ENCODE measurements at regions not wholly inside any gene's neighbourhood (a gene's known extent, or its start where the extent isn't known, plus 50 kb on each side); places are given as distances from the start of the nearest gene placed in this dataset.

DNA sequence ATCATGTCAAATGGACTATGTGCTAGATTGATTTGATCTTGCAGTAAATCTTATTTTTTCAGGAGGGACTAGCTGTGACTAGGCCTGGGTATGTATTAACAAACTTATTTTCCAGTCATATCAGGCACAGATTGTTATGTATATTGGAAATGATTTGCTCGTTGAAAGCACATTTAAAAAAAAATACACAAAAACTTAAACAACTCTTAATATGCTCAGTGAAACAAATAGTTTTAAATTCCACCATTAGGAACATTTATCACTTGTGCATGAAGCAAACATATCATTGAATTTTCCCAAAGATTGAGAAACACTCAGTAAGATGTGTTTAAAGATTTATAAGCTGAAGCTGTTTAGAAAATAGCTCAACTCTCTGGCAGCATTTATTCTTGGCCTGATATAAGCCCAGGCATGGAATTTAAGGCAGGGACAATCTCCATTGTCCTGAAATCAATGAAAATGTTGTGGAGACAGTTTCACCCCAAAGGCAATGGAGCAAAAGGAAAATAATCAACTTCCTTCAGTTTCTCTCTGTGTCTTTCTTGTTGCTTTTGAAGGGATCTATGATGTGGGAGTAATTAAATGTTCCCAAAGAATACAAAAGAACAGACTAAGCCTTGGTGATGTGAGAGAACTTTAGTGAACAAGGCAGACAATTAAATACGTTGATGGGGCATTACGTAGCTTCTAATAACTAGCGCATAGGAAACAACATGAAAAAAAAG lies 250.3 kb downstream of the GPR37 start:
- Histone ChIP-seq H3K36me3 (ENCODE audit: control insufficient read depth, insufficient read depth, low read length) (no peaks in the 10 kb centered on the region), H3K9me1 (ENCODE audit: control insufficient read depth, insufficient read depth, low read length) (no peaks in the 10 kb centered on the region), H2AFZ (ENCODE audit: low read depth, low read length) (no peak overlapping the region), H3K9ac (ENCODE audit: insufficient read depth in 1 of 2, low read depth in 2 of 2, low read length in 2 of 2) (no peak overlapping the region), H3K4me3 (no peak overlapping the region), H3K27me3 (ENCODE audit: control insufficient read depth in 2 of 2, insufficient read depth in 2 of 2, low read length in 2 of 2) (no peaks in the 10 kb centered on the region), H4K20me1 (replicated peaks; ENCODE audit: control insufficient read depth, insufficient read depth, low read length) (no peaks in the 10 kb centered on the region), H3K9me3 (replicated peaks; ENCODE audit: control insufficient read depth, insufficient read depth, low read depth, low read length) (no peaks in the 10 kb centered on the region; the same call in 1 of the 2 replicates), H3K4me1 (replicated peaks in 1 of 2; ENCODE audit: control insufficient read depth in 2 of 2, insufficient read depth in 2 of 2, low read length in 2 of 2) (no peaks in the 10 kb centered on the region), H3K79me2 (ENCODE audit: control insufficient read depth, insufficient read depth, low read length) (no peaks in the 10 kb centered on the region), H3K4me2 (ENCODE audit: insufficient read depth, low read length) (no peak overlapping the region), H3K27ac (ENCODE audit: extremely low read depth, low read depth, low read length) (no peak overlapping the region)
- DNase-seq (ENCODE audit: extremely low read depth in 1 of 4, low spot score in 3 of 4) (no peak), FAIRE-seq (peak; percentile 26), ATAC-seq (no peak)
- ChIA-PET POLR2A (no interaction called here), CTCF (ENCODE audit: low intra/inter-chr PET ratio) (no interaction called here)
- no TSS peak for BruUV-seq (replicated peaks)
- in situ Hi-C loops (cut with MboI) (no loop called here), intact Hi-C loops (cut with micrococcal nuclease) (no loop called here)
- 0% methylated on average over 4 of the region's 4 CpGs for WGBS (ENCODE audit: insufficient coverage, low coverage, missing lambda C conversion rate)
- TF ChIP-seq ZZZ3 (IDR thresholded peaks at IDR 0.05) (no peak), BACH1 (tag; IDR thresholded peaks at IDR 0.05) (no peak), ZNF263 (CRISPR knock-in tag; IDR thresholded peaks at IDR 0.05; ENCODE audit: borderline replicate concordance) (no peak), U2AF2 (optimal IDR thresholded peaks at IDR 0.05; ENCODE audit: low read depth, low read length) (no peak), ZNF778 (CRISPR knock-in tag; IDR thresholded peaks at IDR 0.05) (no peak), ZKSCAN1 (IDR thresholded peaks at IDR 0.05; ENCODE audit: low read depth, low read length) (no peak), NR2C1 (IDR thresholded peaks at IDR 0.05) (no peak), NR2C1 (tag; IDR thresholded peaks at IDR 0.05) (no peak), STAG1 (CRISPR knock-in tag; IDR thresholded peaks at IDR 0.05; ENCODE audit: borderline replicate concordance) (no peak)
- TF ChIP-seq, protein P1, sequence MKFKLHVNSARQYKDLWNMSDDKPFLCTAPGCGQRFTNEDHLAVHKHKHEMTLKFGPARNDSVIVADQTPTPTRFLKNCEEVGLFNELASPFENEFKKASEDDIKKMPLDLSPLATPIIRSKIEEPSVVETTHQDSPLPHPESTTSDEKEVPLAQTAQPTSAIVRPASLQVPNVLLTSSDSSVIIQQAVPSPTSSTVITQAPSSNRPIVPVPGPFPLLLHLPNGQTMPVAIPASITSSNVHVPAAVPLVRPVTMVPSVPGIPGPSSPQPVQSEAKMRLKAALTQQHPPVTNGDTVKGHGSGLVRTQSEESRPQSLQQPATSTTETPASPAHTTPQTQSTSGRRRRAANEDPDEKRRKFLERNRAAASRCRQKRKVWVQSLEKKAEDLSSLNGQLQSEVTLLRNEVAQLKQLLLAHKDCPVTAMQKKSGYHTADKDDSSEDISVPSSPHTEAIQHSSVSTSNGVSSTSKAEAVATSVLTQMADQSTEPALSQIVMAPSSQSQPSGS (CRISPR knock-in tag; IDR thresholded peaks at IDR 0.05), result no peak
- TF ChIP-seq, protein P2, sequence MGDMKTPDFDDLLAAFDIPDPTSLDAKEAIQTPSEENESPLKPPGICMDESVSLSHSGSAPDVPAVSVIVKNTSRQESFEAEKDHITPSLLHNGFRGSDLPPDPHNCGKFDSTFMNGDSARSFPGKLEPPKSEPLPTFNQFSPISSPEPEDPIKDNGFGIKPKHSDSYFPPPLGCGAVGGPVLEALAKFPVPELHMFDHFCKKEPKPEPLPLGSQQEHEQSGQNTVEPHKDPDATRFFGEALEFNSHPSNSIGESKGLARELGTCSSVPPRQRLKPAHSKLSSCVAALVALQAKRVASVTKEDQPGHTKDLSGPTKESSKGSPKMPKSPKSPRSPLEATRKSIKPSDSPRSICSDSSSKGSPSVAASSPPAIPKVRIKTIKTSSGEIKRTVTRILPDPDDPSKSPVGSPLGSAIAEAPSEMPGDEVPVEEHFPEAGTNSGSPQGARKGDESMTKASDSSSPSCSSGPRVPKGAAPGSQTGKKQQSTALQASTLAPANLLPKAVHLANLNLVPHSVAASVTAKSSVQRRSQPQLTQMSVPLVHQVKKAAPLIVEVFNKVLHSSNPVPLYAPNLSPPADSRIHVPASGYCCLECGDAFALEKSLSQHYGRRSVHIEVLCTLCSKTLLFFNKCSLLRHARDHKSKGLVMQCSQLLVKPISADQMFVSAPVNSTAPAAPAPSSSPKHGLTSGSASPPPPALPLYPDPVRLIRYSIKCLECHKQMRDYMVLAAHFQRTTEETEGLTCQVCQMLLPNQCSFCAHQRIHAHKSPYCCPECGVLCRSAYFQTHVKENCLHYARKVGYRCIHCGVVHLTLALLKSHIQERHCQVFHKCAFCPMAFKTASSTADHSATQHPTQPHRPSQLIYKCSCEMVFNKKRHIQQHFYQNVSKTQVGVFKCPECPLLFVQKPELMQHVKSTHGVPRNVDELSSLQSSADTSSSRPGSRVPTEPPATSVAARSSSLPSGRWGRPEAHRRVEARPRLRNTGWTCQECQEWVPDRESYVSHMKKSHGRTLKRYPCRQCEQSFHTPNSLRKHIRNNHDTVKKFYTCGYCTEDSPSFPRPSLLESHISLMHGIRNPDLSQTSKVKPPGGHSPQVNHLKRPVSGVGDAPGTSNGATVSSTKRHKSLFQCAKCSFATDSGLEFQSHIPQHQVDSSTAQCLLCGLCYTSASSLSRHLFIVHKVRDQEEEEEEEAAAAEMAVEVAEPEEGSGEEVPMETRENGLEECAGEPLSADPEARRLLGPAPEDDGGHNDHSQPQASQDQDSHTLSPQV (IDR thresholded peaks at IDR 0.05), result no peak

Measured in K562 (cell line).